ENCODE measurements at regions not wholly inside any gene's neighbourhood (a gene's known extent, or its start where the extent isn't known, plus 50 kb on each side); places are given as distances from the start of the nearest gene placed in this dataset.

GRCh38 chr14:30142216-30142615 is 214.6 kb upstream of the PRKD1 start:
- no peak for TF ChIP-seq SIN3A (IDR thresholded peaks at IDR 0.05; ENCODE audit: borderline replicate concordance, insufficient read depth, low read length)
- no peak for TF ChIP-seq FOXP2 (optimal IDR thresholded peaks at IDR 0.05; ENCODE audit: borderline replicate concordance, extremely low read depth, extremely low read length, insufficient read depth)
- TF ChIP-seq REST (IDR thresholded peaks at IDR 0.05; ENCODE audit: insufficient read depth in 1 of 2, low read depth in 2 of 2, low read length in 2 of 2) = no peak
- no peak for TF ChIP-seq TAF1 (IDR thresholded peaks at IDR 0.05; ENCODE audit: borderline replicate concordance, insufficient read depth, low read length)
- no peak for TF ChIP-seq POLR2AphosphoS5 (IDR thresholded peaks at IDR 0.05; ENCODE audit: low read depth, low read length)

GRCh38 chr14:30143627-30144026 is 216.0 kb upstream of the PRKD1 start:
- no peak for TF ChIP-seq TAF1 (IDR thresholded peaks at IDR 0.05; ENCODE audit: borderline replicate concordance, insufficient read depth, low read length)
- TF ChIP-seq POLR2AphosphoS5 (IDR thresholded peaks at IDR 0.05; ENCODE audit: low read depth, low read length) = no peak
- no peak for TF ChIP-seq REST (IDR thresholded peaks at IDR 0.05; ENCODE audit: insufficient read depth in 1 of 2, low read depth in 2 of 2, low read length in 2 of 2)
- TF ChIP-seq FOXP2 (optimal IDR thresholded peaks at IDR 0.05; ENCODE audit: borderline replicate concordance, extremely low read depth, extremely low read length, insufficient read depth) = no peak
- no peak for TF ChIP-seq SIN3A (IDR thresholded peaks at IDR 0.05; ENCODE audit: borderline replicate concordance, insufficient read depth, low read length)

GRCh38 chr14:30153717-30154116 is 226.1 kb upstream of the PRKD1 start:
- TF ChIP-seq TAF1 (IDR thresholded peaks at IDR 0.05; ENCODE audit: borderline replicate concordance, insufficient read depth, low read length) (no peak), SIN3A (IDR thresholded peaks at IDR 0.05; ENCODE audit: borderline replicate concordance, insufficient read depth, low read length) (no peak), POLR2AphosphoS5 (IDR thresholded peaks at IDR 0.05; ENCODE audit: low read depth, low read length) (no peak), FOXP2 (optimal IDR thresholded peaks at IDR 0.05; ENCODE audit: borderline replicate concordance, extremely low read depth, extremely low read length, insufficient read depth) (no peak)

GRCh38 chr14:30156571-30156970 is 228.9 kb upstream of the PRKD1 start:
- no peak for TF ChIP-seq FOXP2 (optimal IDR thresholded peaks at IDR 0.05; ENCODE audit: borderline replicate concordance, extremely low read depth, extremely low read length, insufficient read depth)
- no peak for TF ChIP-seq POLR2AphosphoS5 (IDR thresholded peaks at IDR 0.05; ENCODE audit: low read depth, low read length)
- TF ChIP-seq REST (IDR thresholded peaks at IDR 0.05; ENCODE audit: insufficient read depth in 1 of 2, low read depth in 2 of 2, low read length in 2 of 2) = no peak
- TF ChIP-seq SIN3A (IDR thresholded peaks at IDR 0.05; ENCODE audit: borderline replicate concordance, insufficient read depth, low read length) = no peak
- TF ChIP-seq TAF1 (IDR thresholded peaks at IDR 0.05; ENCODE audit: borderline replicate concordance, insufficient read depth, low read length) = no peak

- TF ChIP-seq SIN3A (IDR thresholded peaks at IDR 0.05; ENCODE audit: borderline replicate concordance, insufficient read depth, low read length) = no peak
- TF ChIP-seq TAF1 (IDR thresholded peaks at IDR 0.05; ENCODE audit: borderline replicate concordance, insufficient read depth, low read length) = no peak
- TF ChIP-seq POLR2AphosphoS5 (IDR thresholded peaks at IDR 0.05; ENCODE audit: low read depth, low read length) = no peak
- no peak for TF ChIP-seq REST (IDR thresholded peaks at IDR 0.05; ENCODE audit: insufficient read depth in 1 of 2, low read depth in 2 of 2, low read length in 2 of 2)
- TF ChIP-seq FOXP2 (optimal IDR thresholded peaks at IDR 0.05; ENCODE audit: borderline replicate concordance, extremely low read depth, extremely low read length, insufficient read depth) = no peak
Measured at GRCh38 chr14:30158299-30158698, 230.7 kb upstream of the PRKD1 start.
